CD4-positive, alpha-beta T cell treated with Interleukin-15 for 4 hours (primary cell): ENCODE measurements at regions not wholly inside any gene's neighbourhood (a gene's known extent, or its start where the extent isn't known, plus 50 kb on each side); places are given as distances from the start of the nearest gene placed in this dataset.

Source experiments
- DNase-seq: peaks from one replicate; pipeline ENCODE4 v3.0.0-alpha.2; 2020; ENCODE audit warnings: low spot score

DNA sequence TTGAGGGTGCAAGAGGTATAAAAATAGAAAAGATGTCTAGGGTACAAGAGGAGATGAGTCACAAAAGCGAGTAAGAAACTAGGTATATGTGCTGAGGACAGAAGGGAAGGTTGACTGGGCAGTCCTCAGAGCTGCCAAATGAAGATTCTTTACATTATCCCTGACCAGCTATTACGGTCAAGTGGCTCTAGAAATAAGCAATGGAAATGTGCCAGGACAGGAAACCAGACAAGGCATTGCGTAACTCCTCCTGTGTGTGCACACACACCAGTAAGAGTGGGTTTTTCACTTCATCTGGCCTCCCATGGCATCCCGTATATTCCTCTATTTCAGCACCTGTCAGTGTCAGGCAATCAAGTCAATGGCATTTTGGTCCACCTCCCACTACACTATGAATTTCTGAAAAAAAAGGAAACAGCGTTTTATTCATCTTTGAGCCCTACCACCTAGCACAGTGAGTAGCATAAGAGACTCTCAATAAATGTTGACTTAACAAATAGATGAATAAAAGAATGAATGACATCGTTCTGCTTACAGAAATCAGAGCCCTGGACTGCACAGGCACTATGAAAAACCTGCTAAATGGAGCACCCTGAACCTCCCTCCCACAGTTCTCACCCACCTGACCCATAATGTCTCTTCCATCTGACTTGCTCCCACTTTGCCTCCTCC, 62.6 kb upstream of the KLF3 start:
- DNase-seq: no peak

DNA sequence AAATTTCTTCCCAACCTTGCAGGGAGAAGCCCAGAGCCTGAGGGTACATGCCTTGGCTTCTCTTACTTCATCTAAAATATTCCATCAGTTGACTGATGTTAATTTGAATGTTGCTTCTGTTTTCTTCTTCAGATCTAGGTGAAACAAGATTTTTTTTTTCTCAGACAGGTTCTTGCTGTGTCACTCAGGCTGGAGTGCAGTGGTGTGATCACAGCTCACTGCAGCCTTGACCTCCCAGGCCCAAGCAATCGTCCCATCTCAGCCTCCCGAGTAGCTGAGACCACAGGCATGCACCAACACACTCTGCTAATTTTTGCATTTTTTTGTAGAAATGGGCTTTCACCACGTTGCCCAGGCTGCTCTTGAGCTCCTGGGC, 62.1 kb upstream of the KLF3 start:
- DNase-seq: no peak

DNA sequence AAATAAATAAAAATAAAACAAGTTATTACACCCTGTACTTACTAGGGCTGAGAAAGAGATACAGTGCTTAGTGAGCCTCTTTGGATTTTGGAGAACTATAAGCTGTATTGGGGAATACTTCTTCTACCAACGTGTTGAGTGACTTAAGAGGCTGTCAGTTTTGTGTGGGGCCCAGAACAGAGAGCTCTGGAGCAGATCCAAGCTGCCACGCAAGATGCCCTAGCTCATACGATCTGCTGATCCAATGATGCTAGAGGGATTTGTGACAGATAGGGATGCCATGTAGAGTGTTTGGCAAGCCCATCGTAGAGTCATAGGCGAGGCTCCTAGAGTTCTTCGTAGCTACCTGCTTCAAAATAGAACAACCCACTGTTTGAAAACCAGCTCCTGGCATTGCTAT, 60.3 kb upstream of the KLF3 start:
- no peak for DNase-seq

DNA sequence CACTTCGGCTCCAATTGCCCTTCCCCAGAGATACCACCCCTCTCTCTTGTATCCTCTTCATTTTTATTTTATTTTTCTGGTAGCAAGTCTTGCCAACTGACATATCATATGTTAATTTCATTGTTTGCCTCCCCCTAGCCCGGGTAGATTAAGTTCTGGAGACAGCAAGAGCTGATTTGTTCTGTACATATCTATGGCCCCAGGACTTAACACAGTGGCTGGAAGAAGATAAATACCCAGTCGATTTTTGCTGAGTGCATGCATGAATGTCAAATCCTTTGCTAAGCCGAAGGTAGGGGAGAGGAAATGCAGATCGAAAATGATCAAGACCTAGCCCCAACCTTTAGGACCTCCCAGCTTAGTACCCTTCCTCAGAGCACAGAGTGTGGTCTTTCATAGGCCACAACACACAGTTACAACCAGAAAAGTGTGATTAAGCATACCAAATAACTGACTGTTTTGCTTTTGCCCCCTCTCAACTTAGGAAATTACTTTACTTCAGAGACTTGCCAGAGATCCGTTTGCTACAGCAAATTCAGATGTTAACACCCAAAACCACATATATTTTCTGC, 58.7 kb upstream of the KLF3 start:
- DNase-seq: no peak

DNA sequence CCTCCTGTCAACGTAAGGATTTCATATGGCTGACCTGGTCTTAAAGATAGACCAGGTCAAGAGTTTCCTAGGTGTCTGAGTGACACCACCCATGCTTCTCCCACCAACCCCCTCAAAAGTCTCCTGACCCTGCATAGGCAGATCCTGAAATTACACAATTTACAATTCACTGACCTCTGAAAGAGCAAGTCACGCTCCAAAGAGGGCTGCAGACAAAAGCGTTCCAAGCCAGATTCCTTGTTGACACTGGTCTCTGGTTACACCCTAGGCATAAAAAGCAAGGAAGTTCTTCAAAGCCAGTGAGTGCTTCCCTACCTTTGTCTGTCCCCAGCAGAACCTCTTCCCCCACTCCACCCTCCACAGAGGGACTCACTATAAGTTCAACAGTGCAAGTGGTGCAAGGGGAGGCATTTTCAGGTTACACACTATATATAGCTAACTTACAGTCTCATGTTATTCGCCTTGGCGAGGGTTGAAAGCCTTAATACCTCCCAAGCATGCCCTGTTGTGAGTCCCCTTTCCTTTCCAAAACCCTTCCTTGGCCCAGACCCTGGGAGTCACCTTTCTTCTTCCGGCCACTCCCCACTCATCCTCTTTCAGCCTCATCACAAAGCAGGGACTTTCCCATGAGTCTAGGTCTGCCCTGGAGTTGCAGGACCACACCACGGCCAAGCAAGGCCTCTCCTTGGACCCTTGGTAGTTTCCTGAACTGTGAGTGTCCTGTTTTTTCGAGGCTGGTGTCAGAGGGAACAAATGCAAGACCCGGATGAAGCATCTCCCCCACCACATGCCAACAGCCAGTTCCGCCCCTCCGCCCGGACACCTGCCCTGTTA, 58.0 kb upstream of the KLF3 start:
- no peak for DNase-seq

DNA sequence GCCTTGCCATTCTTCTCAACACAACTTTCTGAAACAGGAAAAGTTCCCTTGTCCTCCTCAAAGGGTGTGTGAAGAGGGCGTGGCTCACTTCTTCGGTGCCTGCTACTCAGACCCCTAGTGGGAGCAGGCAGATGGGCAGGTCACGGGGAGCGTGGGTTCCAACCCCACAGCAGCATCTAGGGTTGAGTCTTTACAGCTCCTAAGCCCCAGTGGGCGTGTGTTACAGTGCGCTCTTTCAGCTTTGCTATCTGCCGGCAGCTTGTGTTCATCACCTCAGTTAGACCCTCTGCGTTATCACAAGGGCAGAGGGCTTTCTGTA, 57.5 kb upstream of the KLF3 start:
- no peak for DNase-seq

DNA sequence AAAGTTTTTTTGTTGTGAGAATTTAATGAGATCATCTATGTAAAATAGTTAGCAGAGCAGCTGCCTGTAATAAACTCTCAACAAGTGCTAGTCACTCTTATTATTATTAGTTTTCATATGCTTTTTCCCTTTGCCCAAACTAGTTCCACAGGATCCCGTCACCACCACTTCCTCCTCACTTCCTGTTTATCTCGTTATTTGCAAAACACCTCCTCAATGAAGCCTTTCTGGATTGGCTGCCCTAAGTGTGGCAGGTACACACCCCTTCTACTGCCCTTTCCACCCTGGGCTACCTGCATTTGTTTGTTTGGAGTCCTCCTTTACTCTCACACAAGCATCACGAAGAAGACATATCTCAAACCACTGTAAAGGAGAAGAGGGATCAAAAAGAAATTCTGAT, 54.4 kb upstream of the KLF3 start:
- DNase-seq: peak; percentile 2

DNA sequence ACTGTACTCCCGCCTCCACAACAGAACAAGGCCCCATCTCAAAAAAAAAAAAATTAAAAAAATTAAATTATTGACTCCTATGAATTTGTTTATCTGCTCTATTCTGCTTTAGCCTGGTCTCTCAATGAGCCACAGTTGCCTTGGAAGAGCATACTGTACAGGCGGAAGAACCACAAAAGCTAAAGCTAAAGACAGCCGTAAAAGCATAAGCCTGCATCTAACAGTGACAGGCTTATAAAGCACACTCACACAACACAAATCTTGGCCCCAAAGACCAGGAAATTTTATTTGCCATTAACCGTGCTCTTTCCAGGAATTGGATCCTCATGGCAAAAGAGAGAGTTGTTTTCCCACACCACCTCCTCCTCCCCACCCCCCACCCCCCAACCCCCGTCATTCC, 53.5 kb upstream of the KLF3 start:
- no peak for DNase-seq

DNA sequence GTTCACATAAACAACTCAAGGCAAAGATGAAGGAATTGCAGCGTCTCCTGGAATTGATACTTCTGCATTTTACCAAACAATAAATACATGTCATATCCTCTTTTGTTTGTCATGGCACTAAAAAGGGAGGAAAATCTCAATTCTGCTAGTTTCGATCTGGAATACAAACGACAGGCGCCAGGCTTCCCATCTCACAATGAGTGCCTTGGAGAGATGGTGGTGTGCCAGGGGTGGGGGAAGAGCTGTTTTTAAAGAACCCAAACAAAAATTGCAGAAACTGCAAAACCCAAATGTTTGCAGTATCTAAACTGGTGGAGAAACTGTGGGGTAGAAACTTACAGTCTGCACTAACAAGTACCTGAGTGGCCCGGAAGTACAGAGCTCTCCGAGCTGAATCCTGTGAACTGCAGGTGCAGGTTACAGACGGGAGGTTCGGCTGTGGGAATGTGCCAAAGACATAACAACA, 53.0 kb upstream of the KLF3 start:
- no peak for DNase-seq

DNA sequence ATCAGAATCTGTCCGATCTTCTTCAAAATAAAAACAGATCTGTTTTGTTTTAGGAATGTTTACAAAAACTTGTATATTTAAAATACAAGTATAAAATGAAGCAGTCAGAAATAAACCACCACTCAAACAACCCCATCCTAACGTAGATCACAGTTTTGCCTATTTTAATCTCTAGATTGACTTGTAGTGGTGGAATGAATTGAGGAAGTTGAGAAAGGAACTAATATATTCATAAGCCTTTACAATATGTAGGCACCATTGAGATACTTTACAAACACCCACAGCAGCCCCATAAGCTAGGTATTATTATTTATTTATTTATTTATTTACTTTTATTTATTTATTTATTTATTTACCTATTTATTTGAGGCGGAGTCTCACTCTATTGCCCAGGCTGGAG, 52.3 kb upstream of the KLF3 start:
- no peak for DNase-seq

DNA sequence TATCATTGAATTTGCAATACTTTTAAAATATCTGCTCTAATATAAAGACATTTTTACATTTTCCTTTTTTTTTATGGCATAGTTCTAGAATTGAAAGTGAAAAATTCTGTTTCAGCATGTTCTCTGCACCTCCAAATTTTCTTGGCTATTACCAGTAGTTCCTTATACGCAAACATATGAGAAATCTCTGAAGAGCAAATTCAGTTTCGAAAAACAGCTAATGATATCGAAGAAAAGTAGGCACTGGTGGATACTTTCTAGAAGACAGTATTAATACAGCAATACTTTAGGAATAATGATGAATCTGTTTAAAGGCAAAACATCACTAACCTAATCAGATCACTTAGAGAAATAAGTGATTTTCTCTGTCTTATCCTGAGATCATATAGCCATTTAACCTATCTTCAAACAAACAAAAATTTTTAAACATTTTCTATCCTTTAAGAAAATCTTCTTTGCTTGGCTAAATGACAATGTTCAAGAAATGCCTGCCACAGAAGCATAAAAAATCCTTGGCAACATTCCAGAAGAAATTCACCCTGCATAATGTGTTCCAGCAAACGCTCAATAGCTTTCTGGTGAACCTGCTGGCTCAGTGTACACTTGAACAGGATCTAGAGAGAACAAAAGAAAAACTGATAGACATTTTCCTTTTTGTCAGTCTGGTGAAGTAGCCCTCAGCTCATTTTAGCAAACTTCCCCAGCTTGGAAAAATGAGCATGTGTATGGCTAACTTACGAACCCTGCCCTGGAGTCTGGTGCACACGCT, 51.2 kb upstream of the KLF3 start:
- no peak for DNase-seq
